Progenitor cell of endocrine pancreas (in vitro differentiated cells): ENCODE measurements at regions not wholly inside any gene's neighbourhood (a gene's known extent, or its start where the extent isn't known, plus 50 kb on each side); places are given as distances from the start of the nearest gene placed in this dataset. TPM values are rescaled to one million over a fixed set of nuclear protein-coding genes. Genes with fewer than 3 reads are reported as not detected.
"Not testable (repeated sequence)": the region's sequence is repeated elsewhere in the genome, so short reads cannot be mapped to it uniquely, and the experiment has no call there.

ENCODE experiments used
- DNase-seq: peaks from one replicate; pipeline ENCODE4 v3.0.0; 2021; ENCODE audit warnings: low spot score; ENCODE audit not compliant: unreplicated experiment
- H3K27ac Mint-ChIP-seq: 2 replicates; pipeline ENCODE4 v1.8.0; 2021; ENCODE audit warnings: mild to moderate bottlenecking, moderate library complexity, mixed read lengths
- H3K27me3 Mint-ChIP-seq: 2 replicates; pipeline ENCODE4 v1.8.0; 2021; ENCODE audit warnings: mixed read lengths
- H3K36me3 Mint-ChIP-seq: 2 replicates; pipeline ENCODE4 v1.8.0; 2022; ENCODE audit warnings: mixed read lengths; ENCODE audit not compliant: insufficient read depth
- H3K4me1 Mint-ChIP-seq: 2 replicates; pipeline ENCODE4 v1.8.0; 2021; ENCODE audit warnings: low read depth, mixed read lengths
- H3K4me3 Mint-ChIP-seq: 2 replicates; pipeline ENCODE4 v1.8.0; 2021; ENCODE audit warnings: low read depth, mild to moderate bottlenecking, moderate library complexity, mixed read lengths
- H3K9me3 Mint-ChIP-seq: 2 replicates; pipeline ENCODE4 v1.8.0; 2021; ENCODE audit warnings: low read depth, mixed read lengths
- microRNA-seq: library from miRNA; unstranded; fragments of <30 nt; microRNA quantifications from one replicate; pipeline ENCODE4 v1.1.0, GENCODE V29; 2020; ENCODE audit warnings: borderline number of aligned reads; ENCODE audit not compliant: unreplicated experiment

- H3K27me3 Mint-ChIP-seq, DNase-seq, H3K4me1 Mint-ChIP-seq, H3K36me3 Mint-ChIP-seq, H3K27ac Mint-ChIP-seq, H3K4me3 Mint-ChIP-seq, H3K9me3 Mint-ChIP-seq: not testable (repeated sequence)
Measured at GRCh38 chr1:148210624-148211023, 58.5 kb upstream of the NBPF11 start.

GRCh38 chr1:148210166-148210565 is 58.1 kb upstream of the NBPF11 start:
- H3K27ac Mint-ChIP-seq, H3K27me3 Mint-ChIP-seq, H3K36me3 Mint-ChIP-seq, H3K4me3 Mint-ChIP-seq, H3K9me3 Mint-ChIP-seq, DNase-seq, H3K4me1 Mint-ChIP-seq: not testable (repeated sequence)

DNA sequence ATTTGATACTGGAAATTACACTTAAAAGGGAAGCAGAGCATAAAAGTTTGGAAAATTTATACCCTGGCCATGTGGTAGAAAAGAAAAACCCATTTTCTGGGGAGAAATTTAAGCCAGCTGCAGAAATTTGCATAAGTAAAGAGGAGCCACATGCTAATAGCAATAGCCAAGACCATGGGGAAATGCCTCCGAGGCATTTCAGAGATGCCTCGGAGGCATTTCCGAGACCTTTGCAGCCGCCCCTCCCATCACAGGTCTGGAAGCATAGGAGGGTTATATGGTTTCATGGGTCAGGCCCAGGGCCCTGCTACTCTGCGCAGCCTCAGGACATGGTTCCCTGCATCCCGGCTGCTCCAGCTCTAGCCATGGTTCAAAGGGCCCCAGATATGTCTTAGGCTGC is 49.9 kb upstream of the NBPF11 start:
- H3K27ac Mint-ChIP-seq: not testable (repeated sequence)

More for the DNA sequence above, 49.9 kb upstream of the NBPF11 start:
- H3K4me3 Mint-ChIP-seq, DNase-seq, H3K36me3 Mint-ChIP-seq, H3K4me1 Mint-ChIP-seq, H3K27me3 Mint-ChIP-seq, H3K9me3 Mint-ChIP-seq: not testable (repeated sequence)

Small RNA genes in the stretch of these regions (microRNA-seq; reads per million reads assigned to microRNA genes)
- gene MIR5087 (not detected), gene MIR6077 (not detected)
